NOMO-1 treated with DMSO at 0.1 percent for 48 hours (cell line): ENCODE measurements at regions not wholly inside any gene's neighbourhood (a gene's known extent, or its start where the extent isn't known, plus 50 kb on each side); places are given as distances from the start of the nearest gene placed in this dataset.

Experiments
- DNase-seq: peaks from one replicate; lab custom pipeline; 2025; ENCODE audit not compliant: unreplicated experiment; lab: John Stamatoyannopoulos, UW

GRCh38 chr11:69348414-69349235 is 54.7 kb downstream of the MYEOV start:
- DNase-seq: no peak

- DNase-seq: no peak
These were observed 56.1 kb downstream of the MYEOV start for GRCh38 chr11:69350040-69350439.

DNA sequence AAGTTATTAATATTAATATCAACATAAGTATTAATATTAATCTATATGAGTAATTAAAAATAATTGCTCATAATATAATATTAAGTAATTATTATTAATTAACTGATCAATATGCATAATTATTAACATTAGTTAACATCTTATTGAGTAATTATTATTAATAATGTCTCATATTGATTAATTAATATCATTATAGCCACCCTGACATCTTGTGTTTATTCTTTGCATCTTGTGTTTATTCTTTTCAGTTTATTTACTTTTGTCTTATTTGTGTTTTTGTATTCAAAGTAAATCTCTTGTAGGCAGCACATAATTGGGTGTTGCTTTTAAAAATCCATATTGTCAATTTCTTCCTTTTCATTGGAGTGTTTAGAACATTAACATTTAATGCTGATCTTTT is 56.6 kb downstream of the MYEOV start:
- DNase-seq: no peak

- DNase-seq: no peak
These were observed 57.5 kb downstream of the MYEOV start for GRCh38 chr11:69351460-69351859.

GRCh38 chr11:69352166-69352565 is 58.2 kb downstream of the MYEOV start:
- no peak for DNase-seq

DNA sequence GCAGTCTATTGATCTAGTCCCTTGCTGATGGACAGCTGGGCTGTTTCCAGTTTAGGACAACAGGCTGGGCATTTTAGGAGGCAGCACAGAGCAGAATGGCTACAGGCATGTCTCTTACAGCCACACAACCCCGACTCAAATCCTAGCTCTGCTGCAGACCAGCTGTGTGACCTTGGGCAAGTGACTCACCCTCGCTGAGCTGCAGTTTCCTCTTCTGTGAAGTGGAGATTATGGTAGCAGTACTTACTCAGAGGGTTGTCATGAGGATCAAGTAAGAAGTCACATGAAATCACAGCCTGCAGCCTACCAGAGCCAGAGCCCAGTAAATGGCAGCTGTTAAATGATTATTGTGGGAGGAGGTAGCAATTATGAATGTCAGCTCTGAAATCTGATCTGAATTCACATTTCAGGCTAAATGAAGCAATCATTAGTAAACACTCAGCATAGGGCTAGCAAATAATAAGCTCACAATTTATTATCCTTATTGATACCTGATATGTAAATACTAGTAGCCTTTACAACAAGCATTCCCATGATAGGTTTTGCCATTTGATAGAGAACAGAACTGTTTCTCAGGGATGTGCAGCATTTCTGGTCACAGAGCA is 58.9 kb downstream of the MYEOV start:
- DNase-seq: no peak

DNA sequence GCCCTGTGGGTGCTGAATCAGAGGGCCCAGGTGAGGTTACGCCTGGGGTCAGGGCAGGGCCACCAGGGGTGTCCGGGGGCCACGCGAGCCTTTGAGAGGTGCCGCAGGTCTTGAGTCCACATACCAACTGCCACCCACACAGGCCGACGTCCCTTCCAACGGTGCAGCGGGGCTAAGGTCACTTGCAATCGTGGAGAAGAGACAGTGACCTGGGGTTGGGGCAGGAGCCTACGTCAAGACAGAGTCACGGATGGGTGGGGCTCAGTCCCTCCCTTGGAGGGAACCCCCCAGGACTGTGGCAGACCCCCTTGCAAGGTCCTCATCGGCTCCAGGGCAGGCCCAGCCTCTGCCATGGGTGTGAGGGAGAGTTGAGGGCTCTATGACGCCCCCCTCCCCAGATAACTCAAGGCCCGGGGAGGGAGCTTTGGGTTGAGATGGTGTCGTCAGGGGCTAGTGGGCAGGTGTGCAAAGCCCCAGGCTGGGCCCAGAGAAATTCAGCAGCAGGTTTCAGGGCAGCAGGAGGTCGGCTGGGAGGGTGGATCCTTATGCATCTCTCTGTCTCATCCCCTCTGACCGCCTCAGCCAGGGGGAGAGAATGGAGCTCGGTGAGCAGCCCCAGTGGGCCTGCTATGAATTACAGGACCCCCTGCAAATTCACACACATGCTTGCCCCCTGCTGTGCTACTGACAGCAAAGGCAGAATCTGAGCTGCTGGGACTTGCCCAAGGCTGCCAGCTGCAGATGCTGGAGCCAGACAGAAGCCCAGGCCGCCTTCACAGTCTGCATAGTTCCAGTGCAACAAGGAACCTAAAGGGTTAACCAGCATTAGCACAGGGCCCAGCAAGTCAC is 60.0 kb downstream of the MYEOV start:
- DNase-seq: no peak

DNA sequence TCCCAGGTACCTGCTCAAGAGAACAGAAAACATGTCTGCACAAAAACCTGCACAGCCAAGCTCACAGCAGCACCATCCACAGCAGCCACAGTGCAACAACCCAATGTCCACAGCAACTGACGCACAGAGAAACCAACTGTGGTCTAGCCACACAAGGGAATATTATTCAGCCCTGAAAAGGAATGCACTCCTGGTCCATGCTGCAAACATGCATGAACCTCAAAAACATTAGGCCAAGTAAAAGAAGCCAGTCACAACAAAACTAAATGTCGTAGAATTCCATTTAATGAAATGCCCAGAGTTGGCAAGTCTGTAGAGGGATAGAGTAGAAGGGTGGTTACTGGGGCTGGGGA is 60.6 kb downstream of the MYEOV start:
- no peak for DNase-seq

- DNase-seq: no peak
These were observed 61.5 kb downstream of the MYEOV start for GRCh38 chr11:69355346-69355940.

- DNase-seq: no peak
These were observed 62.2 kb downstream of the MYEOV start for GRCh38 chr11:69355959-69356702.

GRCh38 chr11:69356703-69357457 is 62.9 kb downstream of the MYEOV start:
- no peak for DNase-seq

DNA sequence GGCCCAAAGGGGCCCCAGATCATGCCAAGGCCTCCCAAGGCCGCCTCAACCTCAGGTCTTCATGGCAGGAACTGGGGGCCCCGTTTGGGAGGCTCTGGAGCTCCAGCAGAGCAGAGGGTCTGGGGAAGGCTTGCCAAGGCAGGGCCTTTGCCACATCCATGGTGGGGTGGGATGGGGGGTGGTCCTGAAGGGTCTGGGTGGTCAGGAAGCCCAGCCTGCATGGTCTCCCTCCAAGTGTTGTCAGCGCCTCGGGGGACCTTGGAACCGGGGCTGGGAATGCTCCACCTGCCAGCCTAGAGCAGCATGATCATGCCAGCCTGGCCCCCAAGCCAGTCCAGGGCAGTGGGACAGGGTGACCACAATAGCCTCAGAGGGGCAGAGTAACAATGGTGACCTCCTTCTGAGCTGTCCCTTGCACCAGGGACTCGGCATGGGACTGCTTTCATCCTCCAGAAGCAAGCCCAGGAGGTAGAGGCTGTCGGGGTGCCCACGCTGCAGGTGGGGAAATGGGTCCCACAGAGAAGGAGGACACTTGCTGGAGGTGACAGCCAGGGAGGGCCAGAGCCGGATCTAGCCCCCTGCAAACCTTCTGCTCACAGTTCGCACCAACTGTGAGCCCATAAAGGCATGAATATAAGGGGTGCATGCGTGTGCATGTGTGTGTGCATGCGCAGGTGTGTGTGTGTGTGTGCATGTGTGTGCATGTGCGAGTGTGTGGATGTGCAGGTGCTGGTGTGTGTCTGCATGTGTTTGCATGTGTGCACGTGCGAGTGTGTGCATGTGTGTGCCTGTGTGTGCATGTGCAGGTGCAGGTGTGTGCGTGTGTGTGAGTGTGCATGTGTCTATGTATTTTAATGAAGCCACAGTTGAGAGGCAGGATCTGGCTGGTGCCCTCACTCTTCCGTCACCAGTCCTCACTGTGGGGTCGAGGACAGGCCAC is 63.8 kb downstream of the MYEOV start:
- no peak for DNase-seq

- DNase-seq: no peak
These were observed 64.6 kb downstream of the MYEOV start for GRCh38 chr11:69358398-69359020.

DNA sequence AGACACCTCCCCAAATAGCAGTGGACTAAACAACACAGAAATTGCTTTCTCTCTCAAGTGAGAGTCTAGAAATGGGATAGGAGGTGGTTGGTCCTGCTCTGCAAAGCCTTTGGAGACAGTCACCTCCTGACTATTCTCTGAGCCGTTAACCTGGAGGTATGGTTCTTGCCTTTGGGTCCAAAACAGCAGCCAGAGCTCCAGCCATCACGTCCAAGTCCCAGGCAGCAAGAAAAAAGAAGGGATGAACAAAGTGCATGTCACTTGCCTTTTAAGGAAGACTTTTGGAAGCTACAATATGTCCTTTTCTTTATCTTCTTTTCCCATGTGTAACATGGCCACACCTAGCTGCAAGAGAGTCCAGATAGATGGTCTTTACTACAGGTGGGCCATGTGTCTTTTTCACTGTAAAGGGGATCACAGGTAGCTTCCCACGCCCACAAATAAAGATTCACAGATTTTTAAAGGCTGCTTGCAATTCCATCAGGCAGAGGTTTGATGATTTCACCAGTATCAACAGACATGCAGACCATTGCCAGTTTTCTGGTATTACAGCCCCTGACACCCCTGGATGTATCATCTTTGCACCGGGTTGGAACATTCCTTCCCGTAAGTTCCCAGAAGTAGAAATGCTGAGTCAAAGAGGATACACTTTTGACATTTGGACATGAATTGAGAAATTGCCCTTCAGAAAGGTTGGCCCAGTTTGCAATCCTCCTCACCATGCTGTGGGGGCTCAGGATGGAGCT is 66.0 kb downstream of the MYEOV start:
- no peak for DNase-seq

DNA sequence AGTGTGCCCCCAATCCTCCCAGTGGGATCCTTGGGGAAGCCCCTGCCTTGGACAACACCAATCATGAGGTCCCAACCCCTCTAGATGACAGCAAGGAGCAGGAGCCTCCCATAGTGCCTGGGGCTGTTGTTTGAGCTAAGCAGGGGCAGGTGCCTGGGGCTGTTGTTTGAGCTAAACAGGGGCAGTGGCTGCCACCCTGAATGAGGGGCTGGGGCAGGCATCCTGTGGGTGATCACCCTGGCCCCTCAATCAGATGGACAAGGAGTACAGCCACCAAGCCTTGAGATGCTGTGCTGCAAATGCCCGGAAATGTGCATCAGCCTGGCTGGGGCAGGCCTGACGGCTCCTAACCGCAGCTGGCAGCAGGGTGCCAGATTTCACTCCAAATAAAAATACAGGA is 66.7 kb downstream of the MYEOV start:
- DNase-seq: no peak

DNA sequence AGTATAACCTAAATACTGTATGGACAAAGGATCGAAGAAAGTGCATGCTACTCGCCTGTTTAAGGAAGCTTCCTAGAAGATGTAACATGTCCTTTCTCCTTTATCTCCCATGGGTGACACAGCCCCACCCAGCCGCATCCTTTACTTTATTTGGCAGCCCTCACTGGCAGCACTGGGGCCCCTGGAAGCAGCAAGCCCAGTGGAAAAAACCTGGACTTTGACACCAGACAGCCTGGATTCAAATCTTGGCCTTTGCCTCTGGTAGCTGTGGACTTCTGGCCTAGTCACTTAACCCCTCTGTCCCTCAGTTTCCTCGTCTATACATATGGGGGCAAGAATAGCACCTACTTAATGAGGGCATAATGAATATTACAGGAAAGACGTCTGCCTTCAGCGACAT is 67.1 kb downstream of the MYEOV start:
- no peak for DNase-seq

- no peak for DNase-seq
These were observed 67.5 kb downstream of the MYEOV start for GRCh38 chr11:69361466-69361865.

DNA sequence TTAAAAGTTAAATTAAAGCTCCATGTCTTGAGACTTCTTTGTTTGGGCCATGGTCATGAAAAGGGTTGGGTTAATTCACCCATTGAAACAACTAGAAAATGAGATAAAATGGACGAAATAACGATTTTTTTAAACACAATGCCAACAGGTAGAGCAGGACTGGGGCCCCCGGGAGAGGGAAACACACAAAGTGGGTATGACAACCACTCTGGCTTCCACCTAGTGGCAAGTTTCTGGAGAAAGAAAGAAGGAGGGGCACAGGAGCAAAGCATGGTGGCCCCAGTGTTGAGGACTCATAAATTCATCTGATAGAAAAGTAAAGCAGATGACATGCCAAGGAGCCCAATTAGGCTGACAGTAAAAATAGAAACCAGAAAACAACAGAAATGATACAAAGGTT is 68.4 kb downstream of the MYEOV start:
- DNase-seq: no peak
